GM19239 (cell line): ENCODE measurements at regions not wholly inside any gene's neighbourhood (a gene's known extent, or its start where the extent isn't known, plus 50 kb on each side); places are given as distances from the start of the nearest gene placed in this dataset.

Source experiments
- DNase-seq: peaks from one replicate; pipeline ENCODE4 v3.0.0; 2011; ENCODE audit warnings: low spot score; ENCODE audit not compliant: insufficient read length
- FAIRE-seq: peaks from 2 replicates; lab custom pipeline; 2011; peaks lifted over from hg19 to GRCh38; lab: Jason Lieb, UNC

DNA sequence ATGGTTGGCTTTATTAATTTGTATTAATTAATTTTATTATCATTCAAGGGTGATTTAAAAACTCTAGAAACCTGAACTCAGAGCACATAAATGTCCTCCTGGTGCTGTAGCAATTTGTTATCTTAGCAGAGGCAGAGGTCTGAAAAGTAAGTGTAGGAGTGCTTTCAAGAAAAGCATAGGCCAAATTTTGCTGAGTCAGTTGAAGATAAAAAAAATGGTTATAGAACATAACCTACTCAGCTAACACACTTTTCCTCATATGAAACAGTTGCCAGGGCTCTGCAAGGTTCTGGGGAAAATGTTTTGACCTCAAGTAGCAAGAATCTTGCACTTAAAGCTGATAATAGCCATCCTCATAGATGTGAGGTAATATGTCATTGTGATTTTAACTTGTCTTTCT is 53.5 kb upstream of the CHODL start:
- no peak for FAIRE-seq

DNA sequence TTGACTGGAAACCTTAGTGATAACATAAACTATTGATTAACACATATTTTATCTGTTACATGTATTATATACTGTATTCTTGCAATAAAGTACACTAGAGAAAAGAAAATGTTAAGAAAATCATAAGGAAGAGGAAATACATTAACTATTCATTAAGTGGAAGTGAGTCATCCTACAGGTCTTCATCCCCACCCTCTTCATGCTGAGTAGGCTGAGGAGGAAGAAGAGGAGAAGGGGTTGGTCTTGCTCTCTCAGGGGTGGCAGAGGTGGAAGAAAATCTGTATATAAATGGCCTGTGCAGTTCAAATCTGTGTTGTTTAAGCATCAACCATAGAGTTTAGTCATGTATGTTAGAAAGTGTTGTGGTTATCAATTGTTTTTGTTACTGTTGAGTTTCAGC is 66.1 kb upstream of the CHODL start:
- no peak for FAIRE-seq
- DNase-seq = no peak

More for the DNA sequence above, 53.5 kb upstream of the CHODL start:
- DNase-seq = no peak

DNA sequence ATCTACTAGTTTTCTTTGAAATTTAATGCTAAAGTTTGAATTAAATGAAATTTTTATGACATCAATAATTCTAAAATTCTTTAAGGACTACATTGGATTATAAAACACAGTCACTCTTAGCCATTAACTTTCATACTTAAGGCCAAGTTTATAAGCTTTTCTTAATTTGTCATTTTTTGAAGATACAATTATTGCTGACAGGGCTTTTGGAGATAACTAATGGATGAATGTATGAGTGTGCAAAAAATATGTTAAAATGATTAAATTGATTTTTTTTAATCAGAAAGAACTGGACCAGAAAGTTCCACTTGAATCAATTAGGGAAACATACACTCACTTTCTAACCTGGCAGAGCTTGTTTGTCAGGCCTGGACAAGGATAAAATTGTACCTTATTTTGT is 70.3 kb upstream of the CHODL start:
- FAIRE-seq (no peak), DNase-seq (no peak)

DNA sequence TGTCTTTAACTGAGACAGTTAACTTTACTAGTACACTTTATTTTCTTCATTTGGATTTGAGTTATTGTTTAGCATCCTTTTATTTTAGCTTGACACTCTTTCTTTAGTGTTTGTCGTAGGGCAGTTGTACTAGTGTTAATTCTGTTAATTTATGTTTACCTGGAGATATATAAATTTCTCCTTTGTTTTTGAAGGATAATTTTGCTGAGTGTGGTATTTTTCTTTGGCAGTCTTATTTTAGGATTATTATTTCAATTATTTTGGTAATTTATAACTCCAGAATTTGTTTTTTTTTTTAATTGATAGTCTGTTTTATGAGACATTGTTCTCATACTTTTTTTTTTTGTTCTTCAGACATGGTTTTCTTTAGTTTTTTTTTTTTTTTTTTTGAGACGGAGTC is 73.8 kb upstream of the CHODL start:
- no peak for FAIRE-seq
- no peak for DNase-seq

DNA sequence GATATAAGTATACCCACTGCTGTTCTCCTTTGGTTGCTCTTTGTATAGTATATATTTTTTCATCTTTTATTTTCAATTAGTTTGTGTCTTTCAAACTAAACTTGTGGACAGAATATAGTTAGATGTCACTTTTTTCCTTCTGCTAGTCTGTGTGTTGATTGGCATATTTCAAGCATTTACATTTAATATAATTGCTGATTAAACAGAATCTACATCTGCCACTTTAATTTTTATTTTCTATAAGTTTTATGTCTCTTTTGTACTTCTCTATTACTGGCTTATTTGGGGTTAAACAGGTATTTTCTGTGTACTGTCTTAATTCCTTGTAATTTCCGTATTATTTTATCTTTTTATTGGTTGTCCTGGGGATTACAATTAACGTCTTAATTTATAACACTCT is 74.4 kb upstream of the CHODL start:
- DNase-seq (no peak), FAIRE-seq (no peak)

DNA sequence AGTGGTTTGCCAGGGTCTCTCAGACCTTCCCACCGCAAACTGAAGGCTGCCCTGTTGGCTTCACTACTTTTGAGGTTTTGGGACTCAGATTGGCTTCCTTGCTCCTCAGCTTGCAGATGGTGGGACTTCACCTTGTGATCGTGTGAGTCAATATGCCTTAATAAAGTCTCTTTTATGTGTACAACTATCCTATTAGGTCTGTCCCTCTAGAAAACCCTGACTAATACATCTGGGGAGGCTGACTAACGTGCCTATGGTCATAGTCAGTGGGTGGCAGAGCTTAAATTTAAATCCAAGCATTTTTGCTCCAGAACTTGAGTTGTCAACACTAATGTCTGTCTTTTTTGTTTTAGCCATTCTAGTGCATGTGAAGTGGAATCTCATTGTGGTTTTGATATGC is 76.5 kb upstream of the CHODL start:
- FAIRE-seq (no peak), DNase-seq (no peak)

DNA sequence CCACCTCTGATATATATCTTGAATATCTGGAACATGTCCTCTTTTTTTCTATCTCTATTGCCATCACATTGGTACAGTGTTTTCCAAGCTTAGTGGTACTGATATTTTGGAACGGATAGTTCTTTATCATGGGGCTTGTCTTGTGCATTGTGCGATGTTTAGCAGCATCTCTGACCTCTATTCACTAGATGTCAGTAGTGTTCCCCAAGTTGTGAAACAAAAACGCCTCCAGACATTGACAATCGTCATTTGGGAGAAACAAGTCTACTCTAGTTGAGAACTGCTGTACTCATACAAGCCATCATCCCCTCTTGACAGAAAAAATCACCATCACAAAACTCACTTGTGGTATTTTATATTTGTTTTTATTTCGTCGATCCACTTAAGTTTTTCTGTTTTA is 79.7 kb upstream of the CHODL start:
- FAIRE-seq (no peak), DNase-seq (no peak)

DNA sequence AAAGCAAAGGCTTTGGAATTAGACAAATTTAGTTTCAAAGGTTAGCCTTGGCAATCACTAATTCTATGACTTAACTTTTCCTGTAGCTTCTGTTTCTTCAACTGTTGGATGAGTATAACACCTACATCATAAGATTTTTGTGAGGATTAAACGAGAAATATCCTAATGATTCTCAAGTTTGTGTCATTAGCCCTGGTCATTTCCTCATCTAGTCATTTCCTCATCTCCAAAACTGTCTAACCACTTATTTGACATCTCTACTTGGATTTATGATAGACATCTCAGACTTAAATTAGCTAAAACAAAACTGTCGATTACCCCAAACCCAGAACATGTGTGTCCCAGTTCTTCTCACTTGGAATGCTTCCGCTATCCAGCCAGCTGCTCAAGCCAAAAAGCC is 80.2 kb upstream of the CHODL start:
- DNase-seq (no peak), FAIRE-seq (no peak)

DNA sequence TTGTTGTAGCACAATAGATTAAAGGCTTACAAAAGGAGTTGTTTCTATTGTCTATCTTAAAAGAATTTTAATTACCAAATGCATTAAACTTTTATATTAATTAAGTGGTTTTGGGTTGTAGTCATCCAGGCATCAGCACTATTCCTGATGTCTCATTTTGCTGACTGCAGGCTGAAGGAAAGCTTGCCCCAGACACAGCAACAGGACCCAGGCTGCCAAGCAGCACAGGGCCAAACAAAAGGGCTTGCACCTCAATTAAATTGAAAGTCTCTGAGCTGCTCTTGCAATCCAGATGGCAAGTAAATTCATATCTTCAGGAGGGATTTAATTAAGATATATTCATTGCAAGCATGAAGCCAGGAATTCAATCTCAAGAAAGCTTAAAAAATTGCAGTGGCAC is 80.7 kb upstream of the CHODL start:
- no peak for FAIRE-seq
- DNase-seq = no peak

DNA sequence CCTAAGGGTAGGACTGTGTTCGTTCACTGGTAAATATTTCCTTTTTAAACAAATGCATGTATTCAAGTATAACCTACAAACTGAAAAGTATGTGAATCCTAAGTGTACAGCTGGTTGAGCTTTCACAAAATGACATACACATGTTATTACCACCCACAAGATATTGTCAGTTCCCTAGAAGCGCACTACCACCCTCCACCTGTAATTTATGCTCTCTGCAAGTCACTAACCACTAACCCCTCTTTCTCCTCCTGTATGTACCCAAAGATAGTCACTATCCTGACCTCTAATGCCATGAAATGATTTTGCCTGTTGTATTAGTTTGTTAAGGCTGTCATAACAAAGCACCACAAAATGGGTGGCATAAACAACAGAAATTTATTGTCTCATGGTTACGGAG is 82.8 kb upstream of the CHODL start:
- FAIRE-seq (no peak), DNase-seq (no peak)

DNA sequence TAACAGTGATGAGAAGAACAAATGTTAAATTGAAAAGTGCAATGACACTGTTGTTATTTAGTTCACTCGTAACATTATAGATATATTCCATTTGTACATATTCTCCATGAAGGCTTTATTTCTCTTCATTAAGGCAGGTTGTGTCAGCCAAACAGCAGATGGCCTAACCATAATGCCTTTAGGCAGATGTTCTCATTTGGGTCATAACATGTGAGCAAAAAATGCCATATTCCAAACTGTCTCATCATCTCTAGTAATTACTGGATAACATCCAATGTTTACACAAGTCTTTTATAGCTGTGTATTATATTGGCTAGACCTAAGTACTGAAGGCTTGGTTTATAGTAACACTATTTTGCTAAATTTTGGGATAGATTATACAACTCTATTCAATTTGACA is 87.2 kb upstream of the CHODL start:
- no peak for FAIRE-seq
- DNase-seq = no peak

DNA sequence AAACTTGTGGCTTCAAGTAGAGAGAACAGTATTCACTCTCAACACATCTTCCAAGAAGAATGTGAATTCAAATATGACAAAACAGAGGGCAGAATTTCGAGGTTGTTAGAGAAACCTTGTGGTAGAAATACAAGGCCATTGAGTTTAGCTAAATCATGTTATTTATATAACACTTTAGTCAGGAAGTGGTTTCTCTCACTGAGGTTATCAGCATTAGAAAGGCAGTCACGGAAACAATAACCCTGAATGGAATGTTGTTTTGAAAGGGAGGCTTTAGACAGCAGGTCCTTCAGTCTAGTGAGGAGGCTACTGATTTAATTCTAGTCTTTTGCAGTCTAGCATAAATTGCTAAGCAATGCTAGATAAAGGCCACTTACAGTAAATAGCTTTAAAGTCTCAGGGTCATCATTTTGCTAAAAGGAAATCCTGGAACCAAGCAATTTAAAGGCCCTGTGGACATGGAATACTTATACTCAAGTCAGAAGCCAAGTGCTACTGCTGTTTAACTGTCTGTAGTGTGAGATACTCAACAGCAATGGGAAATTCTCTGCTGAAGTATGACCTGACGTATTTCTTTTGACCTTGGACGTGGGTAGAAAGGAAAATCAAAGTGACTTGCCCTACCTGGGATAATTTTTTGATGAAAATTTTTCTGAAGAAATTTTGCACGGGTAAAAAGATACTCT is 89.0 kb upstream of the CHODL start:
- FAIRE-seq (no peak), DNase-seq (no peak)

DNA sequence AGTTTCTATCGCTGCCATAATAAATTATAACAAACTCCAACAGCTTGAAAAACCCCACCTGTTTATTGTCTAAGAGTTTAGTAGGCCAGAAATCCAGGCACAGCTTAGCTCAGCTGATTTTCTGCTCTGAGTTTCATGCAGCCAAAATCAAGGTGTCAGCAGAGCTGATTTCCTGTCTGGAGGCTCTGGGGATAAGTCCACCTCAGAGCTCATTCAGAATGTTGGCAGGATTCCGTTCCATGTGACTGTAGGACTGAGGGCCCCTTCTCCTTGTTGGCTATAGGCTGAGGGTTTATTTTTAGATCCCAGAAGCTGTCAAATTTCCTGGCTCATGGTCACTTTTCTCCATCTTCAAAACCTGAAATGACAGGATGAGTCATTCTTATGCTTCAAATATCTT is 91.6 kb upstream of the CHODL start:
- FAIRE-seq (no peak), DNase-seq (no peak)

DNA sequence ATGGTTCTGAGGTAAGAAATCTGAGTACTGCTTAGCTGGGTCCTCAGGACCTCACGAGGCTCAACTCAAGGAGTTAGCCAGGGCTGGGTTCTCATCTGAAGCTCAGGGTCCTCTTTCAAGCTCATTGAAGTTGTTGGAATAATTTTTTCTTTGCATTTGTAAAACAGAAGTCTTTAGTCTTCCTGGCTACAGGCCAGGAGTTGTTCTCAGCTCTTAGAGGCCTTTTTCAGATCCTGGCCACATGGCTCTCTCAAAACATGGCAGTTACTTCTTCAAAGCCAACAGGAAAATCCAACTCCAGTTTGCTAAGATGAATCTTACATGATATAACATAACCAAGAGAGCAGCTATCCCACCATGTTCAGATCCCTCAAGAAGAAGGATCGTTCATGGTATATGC is 92.3 kb upstream of the CHODL start:
- DNase-seq (no peak), FAIRE-seq (no peak)

DNA sequence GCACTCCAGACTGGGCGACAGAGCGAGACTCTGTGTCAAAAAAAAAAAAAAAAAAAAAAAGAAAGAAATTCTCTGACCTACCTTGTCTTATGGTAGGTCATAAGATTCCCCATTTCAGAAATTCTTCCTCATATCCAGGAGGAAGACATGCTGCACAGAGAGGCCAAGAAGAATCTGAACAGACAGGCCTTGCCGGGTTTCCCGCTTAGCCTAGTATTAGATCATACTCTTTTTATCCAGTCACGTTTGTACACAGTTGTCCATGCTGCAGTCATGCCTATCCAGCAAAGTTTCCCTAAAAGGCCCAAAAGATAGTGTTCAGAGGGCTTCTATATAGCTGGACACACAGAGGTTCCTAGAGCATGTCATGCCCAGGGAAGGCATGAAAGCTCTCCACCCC is 93.6 kb upstream of the CHODL start:
- FAIRE-seq (no peak), DNase-seq (no peak)

DNA sequence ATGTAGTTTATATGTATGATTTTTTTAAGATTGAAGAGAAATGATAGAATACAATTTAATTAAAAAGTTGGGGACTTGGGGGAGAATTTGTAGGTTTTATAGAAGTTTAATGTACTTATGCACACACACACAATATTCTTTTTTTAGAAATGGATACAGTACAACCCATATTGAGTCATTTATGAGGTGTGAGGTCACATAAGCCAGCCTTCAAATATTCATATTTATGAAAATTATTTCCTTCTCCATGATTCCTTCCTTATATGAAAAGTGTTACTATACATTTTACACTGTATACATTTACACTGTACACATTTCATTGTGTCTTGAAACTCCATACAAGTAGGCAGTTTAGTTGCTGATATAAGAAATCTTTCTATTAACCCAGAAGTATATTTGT is 96.2 kb upstream of the CHODL start:
- DNase-seq = no peak
- FAIRE-seq = no peak

DNA sequence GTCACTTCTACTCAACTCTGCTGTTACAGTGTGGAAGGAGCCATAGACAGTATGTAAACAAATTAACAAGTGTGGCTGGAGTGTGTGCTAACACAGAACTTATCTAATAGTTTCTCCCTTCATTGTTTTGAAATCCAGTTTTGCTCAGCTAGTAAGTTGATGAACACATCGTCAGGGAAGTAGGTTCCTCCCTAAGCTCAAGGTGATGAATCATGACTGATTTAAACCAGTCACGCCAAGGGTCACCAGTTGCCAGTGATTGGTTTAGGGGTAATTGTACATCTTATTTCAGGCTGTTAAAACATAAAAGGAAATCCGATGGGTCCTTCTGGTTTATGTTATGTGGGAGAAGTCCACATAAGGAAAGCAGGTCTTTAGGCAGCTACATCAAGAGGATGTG is 97.0 kb upstream of the CHODL start:
- no peak for FAIRE-seq
- no peak for DNase-seq

DNA sequence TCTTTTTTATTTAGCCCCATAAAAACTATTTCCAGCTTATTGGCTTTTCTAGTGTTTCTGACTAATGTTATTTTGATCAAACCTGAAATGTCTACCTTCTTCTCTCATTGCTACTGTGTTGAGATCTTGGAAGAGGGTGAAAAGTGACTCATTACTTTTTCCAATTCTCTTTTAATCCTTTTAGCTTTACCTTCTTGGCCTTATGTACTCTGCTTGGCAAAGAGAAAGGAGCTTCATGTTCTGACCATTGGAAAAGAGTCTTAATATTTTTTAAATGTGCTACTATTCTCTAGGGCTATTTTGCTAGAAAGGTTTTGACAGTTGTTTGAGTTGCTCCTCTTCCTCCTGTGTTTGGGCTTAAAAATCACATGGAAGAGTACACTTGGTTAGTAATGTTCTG is 97.8 kb upstream of the CHODL start:
- FAIRE-seq = no peak
- DNase-seq = no peak

DNA sequence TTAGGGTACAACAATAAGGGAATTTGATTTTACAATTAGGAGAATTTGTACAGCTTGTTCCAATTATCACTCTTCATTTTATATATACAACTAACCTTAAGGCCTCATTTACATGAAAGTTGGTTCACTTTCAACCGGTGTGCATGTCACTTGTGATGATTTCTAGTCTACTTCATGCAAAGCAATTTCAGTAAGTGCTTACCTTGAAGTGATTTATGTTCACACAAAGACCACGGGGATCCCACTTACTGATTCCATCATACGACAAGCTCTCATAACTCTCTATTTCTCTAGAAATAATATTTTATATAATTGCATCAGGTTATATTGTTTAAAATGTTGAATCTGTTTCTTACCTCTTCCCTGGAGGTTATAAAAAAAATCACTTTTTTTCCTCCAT is 100.3 kb upstream of the CHODL start:
- DNase-seq (no peak), FAIRE-seq (no peak)

DNA sequence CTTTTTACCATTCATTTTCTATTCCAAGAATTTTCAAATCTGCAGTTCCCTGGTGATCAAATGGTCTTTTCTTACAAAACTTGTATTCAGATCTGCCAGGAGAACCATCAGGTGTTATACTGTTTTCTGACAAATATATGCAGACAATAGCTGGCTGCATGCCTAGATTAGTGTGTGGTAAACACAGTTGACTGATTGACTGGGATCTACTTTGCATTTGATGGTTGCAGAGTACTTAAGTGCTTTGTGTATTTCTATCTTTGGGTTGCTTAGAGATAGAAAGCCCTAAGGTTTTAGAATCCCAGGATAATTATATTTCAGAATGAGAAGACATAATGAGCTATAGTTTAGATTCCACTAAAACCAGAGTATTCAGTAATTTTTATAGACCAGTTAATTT is 102.0 kb upstream of the CHODL start:
- no peak for DNase-seq
- no peak for FAIRE-seq

DNA sequence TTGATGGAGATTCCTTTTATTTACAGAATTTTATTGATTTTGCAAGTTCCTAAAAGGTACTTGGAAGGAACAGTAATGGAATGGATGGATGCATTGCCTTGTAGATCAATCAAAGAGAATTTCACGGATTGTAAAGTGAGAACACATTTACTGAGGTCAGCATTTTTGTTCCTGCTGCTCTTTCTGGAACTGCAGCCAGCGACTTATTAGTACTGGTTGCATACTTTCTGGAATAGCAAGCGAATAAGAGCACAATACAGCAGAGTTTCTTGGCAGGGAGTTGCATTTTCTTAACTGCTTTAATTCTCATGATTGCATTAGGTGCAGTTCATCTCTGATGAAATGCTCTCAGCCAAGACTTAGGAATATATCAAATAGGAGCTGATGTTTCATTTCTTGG is 106.1 kb upstream of the CHODL start:
- no peak for DNase-seq
- no peak for FAIRE-seq

DNA sequence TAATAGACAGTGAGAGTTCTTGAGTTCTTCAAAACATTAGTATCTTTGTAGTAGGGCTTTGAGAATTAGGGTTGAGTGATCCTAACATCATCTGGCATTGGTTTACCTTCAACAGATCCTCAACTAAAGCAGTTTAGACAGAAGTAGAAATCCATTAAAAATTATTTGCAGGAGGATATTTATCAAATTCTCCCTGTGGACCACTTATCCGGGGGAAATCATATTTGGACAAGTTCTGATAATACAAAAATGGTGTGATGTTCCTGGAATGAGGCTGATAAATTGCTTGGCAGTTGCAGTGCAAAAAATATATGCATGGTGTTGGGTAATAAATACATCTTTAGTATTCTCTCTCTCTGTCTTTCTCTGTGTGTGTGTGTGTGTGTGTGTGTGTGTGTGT is 115.1 kb upstream of the CHODL start:
- FAIRE-seq (no peak), DNase-seq (no peak)

DNA sequence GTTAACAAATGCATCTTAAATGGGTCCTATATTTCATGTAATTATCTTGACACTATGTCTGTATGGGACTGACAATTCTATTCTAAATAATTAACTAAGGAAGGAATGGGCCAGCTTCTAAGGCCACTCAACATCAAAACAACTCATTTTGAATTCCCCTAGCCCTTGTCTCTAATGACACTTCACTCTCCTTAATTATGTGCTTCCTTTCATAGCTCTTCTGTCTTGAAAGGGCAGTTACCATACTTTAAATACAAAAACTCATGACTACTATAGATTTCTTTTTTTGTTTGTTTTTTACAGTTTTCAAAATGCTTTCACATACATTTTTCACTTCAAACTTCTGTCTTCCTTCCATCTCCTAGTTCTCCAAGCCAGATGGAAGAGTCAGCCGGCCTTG is 126.1 kb upstream of the CHODL start:
- no peak for DNase-seq

More for the DNA sequence above, 126.1 kb upstream of the CHODL start:
- FAIRE-seq = no peak
